GM19099 (cell line): ENCODE measurements at regions not wholly inside any gene's neighbourhood (a gene's known extent, or its start where the extent isn't known, plus 50 kb on each side); places are given as distances from the start of the nearest gene placed in this dataset.

Experiments used
- POLR2A ChIP-seq: IDR thresholded peaks from 3 replicates; pipeline ENCODE4 v1.6.1; 2011; ENCODE audit warnings: low read depth; ENCODE audit not compliant: insufficient read length; ENCODE audit errors: extremely low read depth

DNA sequence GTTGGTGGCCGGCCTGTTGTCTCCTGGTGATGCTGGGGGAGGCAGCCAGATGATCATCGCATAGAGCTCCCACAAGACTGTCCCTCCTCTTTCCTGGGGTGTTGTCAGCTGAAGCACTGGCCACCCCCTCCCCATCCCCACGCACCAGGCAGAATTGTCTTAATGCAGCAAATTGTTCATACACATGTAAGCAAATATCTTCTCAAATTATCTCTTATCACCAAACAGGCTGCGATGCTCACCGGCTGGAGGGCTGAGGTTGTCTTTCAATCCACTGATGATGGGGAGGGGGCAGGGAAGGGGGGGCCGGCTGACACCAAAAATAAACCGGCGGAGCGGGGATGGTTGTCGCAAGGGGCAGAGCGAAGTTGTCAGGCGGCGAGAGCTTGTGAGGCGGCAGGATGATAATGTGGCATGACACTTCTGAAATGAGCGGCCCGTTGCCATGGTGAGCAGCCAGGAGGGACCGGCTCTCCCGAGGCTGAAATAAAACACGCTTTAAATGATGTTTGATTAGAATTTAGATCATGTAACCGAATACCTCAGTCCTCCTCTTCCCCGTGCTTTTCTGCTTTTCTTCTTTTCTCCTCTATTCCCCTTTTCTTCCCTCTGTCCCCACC is 59.8 kb downstream of the MRM1 start:
- no peak for TF ChIP-seq POLR2A

GRCh38 chr17:36661688-36662087 is 60.3 kb downstream of the MRM1 start:
- no peak for TF ChIP-seq POLR2A

DNA sequence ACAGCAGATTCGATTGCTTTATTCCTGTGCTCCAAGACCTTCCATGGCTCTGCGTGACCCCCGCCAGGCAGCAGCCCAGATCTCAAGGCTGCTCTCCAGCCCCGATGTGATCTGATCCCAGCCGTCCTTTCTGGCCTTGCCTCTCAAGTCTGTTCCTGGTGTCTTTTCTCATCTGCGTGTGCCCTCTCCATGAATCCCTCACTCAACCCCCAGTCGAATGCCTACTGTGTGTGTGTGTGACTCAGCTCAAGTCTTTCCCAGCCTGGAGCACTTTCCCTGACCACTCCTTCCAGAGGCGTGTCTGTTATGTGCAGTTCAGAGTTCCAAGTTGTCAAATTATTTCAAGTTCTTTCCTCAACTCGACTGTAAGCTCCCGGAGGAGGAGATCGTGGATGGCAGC is 64.0 kb downstream of the MRM1 start:
- no peak for TF ChIP-seq POLR2A

GRCh38 chr17:36667922-36668321 is 66.5 kb downstream of the MRM1 start:
- TF ChIP-seq POLR2A = no peak

DNA sequence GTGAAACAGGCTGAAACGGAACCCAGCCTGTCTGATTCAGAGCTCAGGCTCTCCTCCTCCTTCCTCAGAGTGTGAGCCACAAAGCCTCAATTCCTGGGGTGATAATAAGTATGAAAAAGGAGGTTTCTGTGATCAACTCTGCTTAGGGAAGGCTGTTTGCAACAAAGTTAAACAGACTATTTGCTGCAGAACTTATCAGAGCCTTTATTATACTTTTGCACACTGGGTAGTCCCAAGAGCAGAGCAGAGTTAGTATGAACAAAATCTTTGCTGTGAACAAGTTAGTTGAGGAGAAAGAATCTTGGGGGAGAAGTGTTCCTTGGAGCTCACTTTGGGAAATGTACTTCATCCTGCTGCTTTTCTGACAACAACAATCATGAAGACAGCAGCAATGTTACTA is 67.4 kb downstream of the MRM1 start:
- TF ChIP-seq POLR2A = no peak

DNA sequence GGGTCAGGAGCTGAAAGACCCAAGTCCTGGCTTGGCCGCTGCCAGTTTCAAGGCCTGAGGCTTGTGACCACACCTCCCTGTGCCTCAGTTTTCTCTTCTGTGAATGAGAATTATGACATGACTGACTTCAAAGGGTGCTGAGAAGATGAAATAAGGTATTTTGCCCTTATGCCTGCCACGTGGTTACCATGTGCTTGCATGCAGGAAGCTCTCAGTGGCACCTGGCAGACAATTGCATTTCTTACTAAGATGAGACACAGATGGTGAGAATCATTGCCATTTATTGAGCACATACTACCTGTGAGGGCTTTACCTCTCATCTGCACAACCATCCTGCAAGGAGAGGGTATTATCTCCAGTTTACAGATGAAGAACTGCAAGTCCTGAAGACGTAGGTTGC is 69.8 kb downstream of the MRM1 start:
- no peak for TF ChIP-seq POLR2A

DNA sequence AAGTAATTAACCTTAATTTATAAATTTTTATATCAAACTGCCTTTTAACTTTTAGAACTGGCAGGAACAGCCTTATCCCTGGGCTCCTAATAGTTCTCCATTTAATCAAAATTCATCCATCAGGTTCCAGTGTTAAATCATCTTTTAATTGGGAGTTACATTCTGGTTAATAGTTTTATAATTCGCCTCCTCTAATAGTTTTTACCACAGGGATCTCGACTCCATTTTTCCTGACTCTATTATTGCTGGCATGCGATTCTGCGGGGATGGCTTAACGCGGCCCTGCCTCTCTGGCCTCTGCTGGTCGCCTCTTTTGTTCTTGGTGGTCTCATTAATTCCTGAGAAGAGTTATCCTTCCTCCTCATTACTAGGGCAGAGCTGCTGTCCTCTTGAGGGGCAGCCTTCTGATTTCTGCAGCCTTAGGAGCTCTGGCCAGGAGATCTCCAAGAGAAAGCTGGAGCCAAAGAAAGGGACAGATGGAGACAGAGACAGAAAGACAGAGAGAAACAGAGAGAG is 71.1 kb downstream of the MRM1 start:
- no peak for TF ChIP-seq POLR2A

DNA sequence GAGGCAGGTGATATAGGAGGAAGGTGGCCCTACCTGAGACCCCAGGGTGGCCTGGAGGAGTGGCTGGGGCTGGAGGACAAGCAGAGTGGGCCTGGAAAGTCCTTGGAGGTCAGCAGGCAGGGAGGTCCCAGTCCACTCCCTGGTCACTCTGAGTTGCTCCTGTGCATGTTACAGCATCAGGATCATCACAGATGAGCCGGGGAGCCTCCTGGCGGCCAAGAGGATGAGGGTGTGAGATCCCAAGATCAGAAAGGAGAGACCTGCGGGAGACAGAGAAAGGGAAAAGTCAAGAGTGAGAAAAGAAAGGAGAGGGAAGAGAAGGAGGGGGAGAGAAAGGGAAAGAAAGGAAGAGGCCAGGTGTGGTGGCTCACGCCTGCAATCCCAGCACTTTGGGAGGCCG is 71.7 kb downstream of the MRM1 start:
- no peak for TF ChIP-seq POLR2A

- no peak for TF ChIP-seq POLR2A
Observed at GRCh38 chr17:36673637-36674277, 72.4 kb downstream of the MRM1 start.

- TF ChIP-seq POLR2A = no peak
Observed at GRCh38 chr17:36674278-36674650, 72.9 kb downstream of the MRM1 start.

GRCh38 chr17:36675250-36675649 is 73.9 kb downstream of the MRM1 start:
- no peak for TF ChIP-seq POLR2A

DNA sequence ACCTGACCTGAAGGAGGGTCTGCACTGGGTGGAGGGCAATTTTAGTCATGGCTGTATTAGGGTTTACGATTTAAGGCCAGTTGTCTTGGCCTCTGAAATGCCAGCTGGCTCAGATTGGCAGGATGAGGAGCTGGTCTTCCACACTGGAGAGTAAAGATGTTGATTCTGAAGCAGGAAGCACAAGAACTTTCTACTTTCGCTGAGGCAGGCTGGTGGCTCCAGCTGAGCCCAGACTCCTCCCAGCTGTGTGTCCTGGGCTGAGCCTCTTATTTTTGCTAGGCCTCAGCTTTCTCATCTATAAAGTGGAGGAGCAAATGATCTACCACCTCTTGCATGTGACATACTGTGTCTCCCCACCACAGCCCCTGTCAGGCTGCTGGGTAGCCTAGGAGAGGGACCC is 74.4 kb downstream of the MRM1 start:
- no peak for TF ChIP-seq POLR2A

- TF ChIP-seq POLR2A = no peak
Observed at GRCh38 chr17:36679815-36680467, 78.6 kb downstream of the MRM1 start.

GRCh38 chr17:36680701-36681202 is 79.4 kb downstream of the MRM1 start:
- no peak for TF ChIP-seq POLR2A

GRCh38 chr17:36682773-36683172 is 81.4 kb downstream of the MRM1 start:
- TF ChIP-seq POLR2A = no peak

GRCh38 chr17:36683387-36683786 is 82.0 kb downstream of the MRM1 start:
- TF ChIP-seq POLR2A = no peak
